Activated naive CD8-positive, alpha-beta T cell treated with anti-CD3 and anti-CD28 coated beads for 36 hours (primary cell): ENCODE measurements at regions not wholly inside any gene's neighbourhood (a gene's known extent, or its start where the extent isn't known, plus 50 kb on each side); places are given as distances from the start of the nearest gene placed in this dataset.
A peak's percentile ranks its signal among the peaks of the same experiment; 100 is the strongest.

ENCODE experiments used
- DNase-seq: peaks from one replicate; pipeline ENCODE4 v3.0.0; 2021
- H3K27ac Mint-ChIP-seq: one replicate; pipeline ENCODE4 v1.8.0; 2022; ENCODE audit warnings: mild to moderate bottlenecking, moderate library complexity, mixed read lengths
- H3K27me3 Mint-ChIP-seq: one replicate; pipeline ENCODE4 v1.8.0; 2022; ENCODE audit warnings: mild to moderate bottlenecking, mixed read lengths
- H3K36me3 Mint-ChIP-seq: one replicate; pipeline ENCODE4 v1.8.0; 2021; ENCODE audit warnings: mild to moderate bottlenecking, mixed read lengths
- H3K4me1 Mint-ChIP-seq: one replicate; pipeline ENCODE4 v1.8.0; 2021; ENCODE audit warnings: mixed read lengths
- H3K4me3 Mint-ChIP-seq: one replicate; pipeline ENCODE4 v1.8.0; 2022; ENCODE audit warnings: mild to moderate bottlenecking, moderate library complexity, mixed read lengths
- H3K9me3 Mint-ChIP-seq: one replicate; pipeline ENCODE4 v1.8.0; 2022; ENCODE audit warnings: mixed read lengths

DNA sequence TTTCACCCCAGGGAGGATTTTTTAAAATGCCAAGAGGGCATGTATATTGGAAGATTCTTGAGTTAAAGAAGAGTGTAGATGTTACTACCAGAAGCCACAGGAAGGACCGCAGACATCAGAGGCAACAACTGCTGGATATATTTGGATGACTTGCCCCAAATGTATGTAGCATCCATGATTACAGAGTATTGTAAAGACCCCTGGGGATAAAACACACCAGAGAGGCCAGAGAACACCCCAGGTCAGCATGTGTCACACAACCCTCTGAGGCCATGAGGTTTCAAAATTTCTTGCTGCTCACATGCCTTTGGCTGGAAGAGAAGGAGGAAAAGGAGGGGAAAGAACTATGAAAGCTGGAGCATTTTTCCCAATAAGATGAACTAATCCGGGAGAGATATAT, 108.0 kb upstream of the LSM8 start:
- Mint-ChIP-seq H3K36me3 (no peaks in the 10 kb centered on the region), H3K4me1 (peaks cover 4% of the 10 kb centered on the region), H3K27me3 (peaks cover 20% of the 10 kb centered on the region), H3K4me3 (no peak overlapping the region), H3K27ac (no peak overlapping the region), H3K9me3 (peaks cover 2% of the 10 kb centered on the region)
- no peak for DNase-seq

DNA sequence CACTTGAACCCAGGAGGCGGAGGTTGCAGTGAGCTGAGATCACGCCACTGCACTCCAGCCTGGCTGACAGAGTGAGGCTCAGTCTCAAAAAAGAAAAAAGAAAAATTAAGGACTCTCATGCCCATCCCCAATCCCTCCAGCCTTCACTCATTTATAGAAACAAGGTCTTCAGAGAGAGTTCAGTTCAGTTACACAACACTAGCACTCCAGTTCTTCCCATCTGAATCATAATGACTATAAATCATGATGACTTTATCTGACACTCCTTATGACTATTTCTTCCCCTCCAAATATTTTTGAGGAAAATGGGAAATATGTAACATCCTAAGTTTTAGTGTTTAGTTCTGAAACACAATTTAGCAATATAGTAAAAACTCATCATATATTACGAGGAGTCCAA, 107.4 kb upstream of the LSM8 start:
- H3K36me3 Mint-ChIP-seq: no peaks in the 10 kb centered on the region
- H3K9me3 Mint-ChIP-seq: peaks cover 6% of the 10 kb centered on the region
- peaks cover 5% of the 10 kb centered on the region for H3K4me1 Mint-ChIP-seq
- H3K27ac Mint-ChIP-seq: no peak overlapping the region
- DNase-seq: no peak
- peaks cover 25% of the 10 kb centered on the region for H3K27me3 Mint-ChIP-seq
- no peak overlapping the region for H3K4me3 Mint-ChIP-seq

DNA sequence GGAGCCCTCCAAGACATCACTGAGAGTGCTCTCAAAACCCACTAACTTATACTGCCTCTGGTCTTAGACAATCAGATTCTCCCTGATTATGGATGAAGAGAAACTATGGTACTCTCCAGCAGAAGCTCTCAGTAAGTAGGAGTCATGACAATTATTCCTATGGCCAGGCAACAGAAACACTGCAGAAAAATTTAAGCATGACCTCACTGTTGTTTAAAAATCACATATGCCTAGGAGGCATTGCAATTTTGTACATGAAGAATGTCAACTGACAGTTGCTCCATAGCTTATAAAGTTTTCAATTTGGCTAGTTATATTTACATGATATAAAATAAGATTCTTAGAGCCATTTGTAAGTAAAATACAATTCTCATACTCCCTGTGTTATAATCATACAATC, 105.9 kb upstream of the LSM8 start:
- Mint-ChIP-seq H3K27me3 (peaks cover 23% of the 10 kb centered on the region), H3K4me1 (peaks cover 5% of the 10 kb centered on the region), H3K27ac (no peak overlapping the region), H3K4me3 (no peak overlapping the region), H3K36me3 (no peaks in the 10 kb centered on the region), H3K9me3 (peaks cover 6% of the 10 kb centered on the region)
- DNase-seq: no peak

DNA sequence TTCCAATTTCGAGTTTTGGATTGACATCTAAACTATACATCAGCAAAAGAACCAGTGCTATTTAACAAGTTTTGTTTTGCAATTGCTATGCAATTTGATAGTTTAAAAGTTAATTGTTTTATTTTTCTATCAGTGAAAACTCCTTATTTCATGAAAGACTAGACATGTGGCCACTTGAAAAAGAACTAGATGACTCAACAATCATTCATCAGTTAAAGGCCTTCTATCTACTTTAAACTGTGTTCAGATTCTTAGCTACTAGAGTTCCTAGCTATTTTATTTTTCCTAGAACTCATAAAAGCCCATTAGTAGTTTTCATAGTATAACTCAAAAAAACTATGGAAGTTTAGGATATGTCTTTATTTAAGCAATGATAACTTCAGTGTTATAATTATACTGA, 104.6 kb upstream of the LSM8 start:
- Mint-ChIP-seq H3K9me3 (peaks cover 6% of the 10 kb centered on the region), H3K27me3 (peaks cover 22% of the 10 kb centered on the region), H3K36me3 (no peaks in the 10 kb centered on the region), H3K4me3 (no peak overlapping the region), H3K27ac (no peak overlapping the region), H3K4me1 (peaks cover 5% of the 10 kb centered on the region)
- DNase-seq: no peak

DNA sequence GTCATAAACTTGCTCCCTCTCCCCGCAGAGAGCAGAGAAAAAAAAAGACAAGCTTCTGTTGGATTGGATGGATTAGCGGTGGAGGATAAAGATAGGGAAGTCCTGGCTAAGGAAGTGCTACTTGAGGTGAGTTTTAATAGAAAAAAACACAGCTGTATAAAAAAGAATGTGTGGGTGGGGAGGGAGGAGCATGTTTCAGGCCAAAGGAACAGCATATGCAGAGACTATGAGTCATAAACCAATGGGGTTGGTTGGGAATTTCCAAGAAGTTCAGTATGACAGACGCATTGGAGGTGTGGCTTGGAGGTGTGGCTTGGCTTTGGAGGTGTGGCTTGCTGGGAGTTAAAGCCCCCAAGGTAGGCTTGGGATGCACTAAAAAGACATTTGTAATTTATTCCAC, 103.0 kb upstream of the LSM8 start:
- peaks cover 5% of the 10 kb centered on the region for H3K4me1 Mint-ChIP-seq
- peaks cover 6% of the 10 kb centered on the region for H3K9me3 Mint-ChIP-seq
- no peaks in the 10 kb centered on the region for H3K36me3 Mint-ChIP-seq
- DNase-seq: peak; percentile 53
- no peak overlapping the region for H3K27ac Mint-ChIP-seq
- H3K27me3 Mint-ChIP-seq: peaks cover 22% of the 10 kb centered on the region
- H3K4me3 Mint-ChIP-seq: no peak overlapping the region

DNA sequence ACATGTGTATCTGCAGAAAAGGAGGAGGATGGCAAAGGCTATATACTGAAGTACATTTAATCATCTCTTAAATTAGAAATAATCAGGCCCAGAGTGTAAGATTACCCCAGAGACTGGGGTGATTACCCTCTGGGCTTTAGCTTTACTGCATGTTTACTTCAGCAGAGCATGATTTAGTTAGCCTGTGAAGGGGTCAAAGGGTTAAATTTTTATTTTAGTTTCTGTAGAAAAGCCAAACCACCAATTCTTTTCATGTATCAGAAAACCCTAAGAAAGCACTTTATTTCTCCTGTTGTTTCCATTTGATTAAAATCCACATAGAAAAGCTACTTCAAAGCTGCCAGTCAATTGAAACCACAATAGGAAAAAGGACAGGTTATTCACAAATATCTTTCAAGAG, 101.5 kb upstream of the LSM8 start:
- Mint-ChIP-seq H3K27me3 (peaks cover 19% of the 10 kb centered on the region), H3K36me3 (no peaks in the 10 kb centered on the region), H3K4me3 (no peak overlapping the region), H3K9me3 (peaks cover 6% of the 10 kb centered on the region), H3K4me1 (peaks cover 5% of the 10 kb centered on the region), H3K27ac (no peak overlapping the region)
- no peak for DNase-seq

DNA sequence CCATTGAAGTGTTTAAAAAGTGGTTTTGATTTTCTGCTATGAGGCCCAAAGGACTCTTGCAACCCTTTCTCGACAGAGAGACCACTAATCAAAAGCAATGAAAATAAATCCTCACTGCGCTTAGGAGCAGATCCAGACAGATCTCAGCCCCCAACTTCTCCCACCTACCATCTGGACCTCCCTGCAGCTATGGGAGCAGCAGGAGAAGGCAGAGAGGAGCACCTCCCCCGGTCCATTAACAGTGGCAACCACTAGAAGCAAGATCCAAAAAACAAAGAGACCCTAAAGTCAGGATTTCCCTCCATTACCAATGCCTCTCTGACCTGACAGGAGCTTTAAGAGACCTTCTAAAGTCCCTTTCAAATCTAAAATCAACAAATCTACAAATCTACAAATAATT, 99.0 kb upstream of the LSM8 start:
- H3K9me3 Mint-ChIP-seq: peaks cover 6% of the 10 kb centered on the region
- DNase-seq: no peak
- no peak overlapping the region for H3K4me3 Mint-ChIP-seq
- peaks cover 5% of the 10 kb centered on the region for H3K4me1 Mint-ChIP-seq
- H3K27me3 Mint-ChIP-seq: peaks cover 17% of the 10 kb centered on the region
- no peaks in the 10 kb centered on the region for H3K36me3 Mint-ChIP-seq
- no peak overlapping the region for H3K27ac Mint-ChIP-seq

DNA sequence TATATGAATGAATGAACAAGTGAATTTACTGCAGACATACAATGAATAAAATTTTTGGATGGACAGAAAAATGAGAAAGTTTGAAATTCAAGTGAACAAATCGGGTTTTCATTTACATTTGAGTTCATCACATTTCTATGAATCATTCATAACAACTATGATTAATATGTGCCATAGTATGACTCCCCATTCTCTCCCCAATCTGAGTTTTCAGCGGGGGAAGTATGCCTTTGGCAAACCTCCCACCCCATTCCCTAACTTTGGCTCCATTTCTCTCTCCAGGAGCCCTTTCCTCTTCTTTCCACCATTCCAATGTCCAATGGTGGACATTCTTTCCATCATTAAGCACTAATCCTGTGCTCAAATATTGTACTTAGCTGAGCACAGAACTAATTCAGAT, 96.8 kb upstream of the LSM8 start:
- peaks cover 12% of the 10 kb centered on the region for H3K27me3 Mint-ChIP-seq
- no peak overlapping the region for H3K27ac Mint-ChIP-seq
- no peak overlapping the region for H3K4me3 Mint-ChIP-seq
- H3K4me1 Mint-ChIP-seq: no peaks in the 10 kb centered on the region
- no peak for DNase-seq
- no peaks in the 10 kb centered on the region for H3K9me3 Mint-ChIP-seq
- no peaks in the 10 kb centered on the region for H3K36me3 Mint-ChIP-seq

DNA sequence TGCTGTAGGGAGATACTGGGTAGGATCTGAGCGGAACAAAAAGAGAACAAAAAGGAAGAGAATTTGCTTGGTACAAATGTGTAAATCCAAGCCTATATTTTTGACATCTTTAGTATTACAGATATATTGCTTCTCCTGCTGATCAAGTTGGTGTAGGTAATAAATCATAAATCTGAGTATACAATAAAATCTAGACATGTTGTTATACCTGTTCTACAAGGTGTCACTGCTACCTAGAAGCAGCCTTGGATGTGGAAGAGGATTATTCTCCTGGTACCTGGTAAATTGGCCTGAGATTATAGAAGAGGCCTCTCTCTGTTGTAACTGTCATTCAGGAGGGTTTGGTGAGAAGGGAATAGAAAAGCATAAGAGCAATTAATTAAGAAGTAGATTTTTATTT, 89.9 kb upstream of the LSM8 start:
- Mint-ChIP-seq H3K4me1 (no peaks in the 10 kb centered on the region), H3K36me3 (no peaks in the 10 kb centered on the region), H3K9me3 (no peaks in the 10 kb centered on the region), H3K27me3 (peaks cover 5% of the 10 kb centered on the region), H3K4me3 (no peak overlapping the region), H3K27ac (no peak overlapping the region)
- DNase-seq: no peak

DNA sequence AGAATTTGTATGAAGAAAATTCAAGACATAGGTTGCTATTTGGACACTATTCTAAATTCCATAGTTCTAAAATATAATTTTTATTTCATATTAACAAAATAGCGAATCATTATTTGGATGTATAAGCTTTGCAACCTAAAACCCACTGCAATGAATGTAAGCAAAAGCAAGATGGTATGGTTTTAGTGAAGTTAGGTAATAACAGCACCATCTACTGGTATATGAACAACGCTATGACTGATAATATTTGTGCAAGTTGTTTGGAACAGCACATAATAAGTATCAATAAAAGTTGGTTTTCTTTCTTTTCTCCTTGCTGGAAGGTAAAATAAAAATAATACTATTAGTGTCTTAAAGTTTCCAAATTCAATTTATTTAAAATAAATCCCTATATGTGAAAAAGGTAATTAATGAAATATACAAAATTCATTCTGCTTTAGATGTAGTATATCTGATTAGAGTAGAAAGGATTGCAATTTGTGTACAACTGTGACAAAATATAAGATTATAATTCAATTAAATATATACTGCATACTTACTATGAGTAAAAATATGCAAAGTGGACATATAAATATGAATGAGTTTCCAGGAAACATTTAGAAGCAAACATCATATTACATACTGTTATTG, 79.0 kb upstream of the LSM8 start:
- H3K36me3 Mint-ChIP-seq: no peaks in the 10 kb centered on the region
- no peak for DNase-seq
- H3K4me3 Mint-ChIP-seq: no peak overlapping the region
- H3K9me3 Mint-ChIP-seq: no peaks in the 10 kb centered on the region
- no peak overlapping the region for H3K27ac Mint-ChIP-seq
- H3K4me1 Mint-ChIP-seq: no peaks in the 10 kb centered on the region
- H3K27me3 Mint-ChIP-seq: peaks cover 11% of the 10 kb centered on the region

DNA sequence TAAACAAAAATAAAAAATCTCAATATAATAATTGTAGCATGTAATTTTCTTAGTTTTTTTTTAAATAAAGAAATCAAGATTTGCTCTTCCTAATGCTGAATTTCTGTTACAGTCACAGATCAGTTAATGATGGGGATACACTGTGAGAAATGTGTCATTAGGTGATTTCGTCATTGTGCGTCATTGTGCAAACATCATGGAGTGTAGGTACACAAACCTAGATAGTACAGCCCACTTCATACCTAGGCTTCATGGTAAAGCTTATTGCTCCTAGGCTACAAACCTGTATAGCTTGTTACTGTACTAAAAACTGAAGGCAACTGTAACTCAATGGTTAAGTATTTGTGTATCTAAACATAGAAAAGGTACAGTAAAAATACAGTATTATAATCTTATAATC, 74.4 kb upstream of the LSM8 start:
- H3K27ac Mint-ChIP-seq: no peak overlapping the region
- H3K9me3 Mint-ChIP-seq: peaks cover 2% of the 10 kb centered on the region
- no peak overlapping the region for H3K4me3 Mint-ChIP-seq
- no peak for DNase-seq
- no peaks in the 10 kb centered on the region for H3K4me1 Mint-ChIP-seq
- no peaks in the 10 kb centered on the region for H3K36me3 Mint-ChIP-seq
- peaks cover 5% of the 10 kb centered on the region for H3K27me3 Mint-ChIP-seq

DNA sequence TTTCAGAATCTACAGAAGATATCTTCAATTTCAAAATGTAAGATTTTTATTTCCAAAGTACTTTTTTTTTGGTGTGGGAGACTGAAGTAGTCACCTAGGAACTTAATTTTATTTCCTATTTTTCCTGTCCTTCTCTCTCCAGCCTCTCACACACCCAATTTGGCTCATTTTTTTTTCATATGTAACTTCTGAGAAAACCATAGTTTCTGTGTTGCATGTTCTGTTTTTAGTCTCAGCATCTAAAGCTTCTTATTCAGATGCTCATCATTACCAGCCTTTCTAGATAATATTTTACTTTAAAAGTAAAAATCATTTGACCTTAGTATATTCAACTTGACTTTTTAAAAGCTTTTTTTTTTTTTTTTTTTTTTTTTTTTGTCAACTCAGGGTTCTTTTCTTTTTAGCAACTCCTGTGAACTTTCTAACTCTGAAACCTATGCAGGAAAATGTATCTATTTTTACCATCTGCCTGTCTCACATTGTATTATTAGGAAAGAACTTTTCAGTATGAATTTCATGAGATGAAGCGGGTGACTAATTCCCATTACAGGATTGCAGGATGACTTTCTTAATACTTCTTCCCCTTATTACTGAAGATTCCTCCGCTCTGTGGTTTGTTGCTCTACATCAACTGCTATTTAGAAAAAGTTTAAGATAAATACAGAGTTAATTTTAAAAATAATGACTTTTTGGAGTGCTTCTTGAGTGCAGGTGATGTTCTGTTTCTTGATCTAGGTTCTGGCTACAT, 73.6 kb upstream of the LSM8 start:
- no peak overlapping the region for H3K27ac Mint-ChIP-seq
- H3K27me3 Mint-ChIP-seq: peaks cover 5% of the 10 kb centered on the region
- H3K9me3 Mint-ChIP-seq: peaks cover 2% of the 10 kb centered on the region

DNA sequence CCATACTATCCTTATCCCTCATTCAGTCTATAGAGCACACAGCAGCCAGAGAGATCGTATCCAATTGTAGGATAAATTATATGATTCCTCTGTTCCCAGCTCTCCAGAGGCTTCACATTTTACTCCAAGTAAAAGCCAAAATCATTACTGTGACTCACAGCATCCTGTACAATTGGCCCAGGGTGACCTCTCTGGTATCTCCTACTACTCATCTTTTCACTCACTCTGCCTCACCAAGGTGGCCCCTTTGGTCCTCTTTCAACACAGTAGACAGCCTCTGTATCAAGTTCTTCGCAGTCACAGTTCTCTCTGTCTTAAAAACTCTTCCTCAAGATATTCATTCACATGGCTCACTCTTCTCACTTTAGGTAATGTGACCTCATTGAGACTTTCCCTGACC, 72.6 kb upstream of the LSM8 start:
- H3K27ac Mint-ChIP-seq: no peak overlapping the region
- no peak overlapping the region for H3K4me3 Mint-ChIP-seq
- no peaks in the 10 kb centered on the region for H3K36me3 Mint-ChIP-seq
- peaks cover 5% of the 10 kb centered on the region for H3K27me3 Mint-ChIP-seq
- DNase-seq: no peak
- H3K4me1 Mint-ChIP-seq: no peaks in the 10 kb centered on the region
- H3K9me3 Mint-ChIP-seq: peaks cover 2% of the 10 kb centered on the region

More for the DNA sequence above, 73.6 kb upstream of the LSM8 start:
- Mint-ChIP-seq H3K4me1 (no peaks in the 10 kb centered on the region), H3K4me3 (no peak overlapping the region), H3K36me3 (no peaks in the 10 kb centered on the region)
- DNase-seq: no peak

DNA sequence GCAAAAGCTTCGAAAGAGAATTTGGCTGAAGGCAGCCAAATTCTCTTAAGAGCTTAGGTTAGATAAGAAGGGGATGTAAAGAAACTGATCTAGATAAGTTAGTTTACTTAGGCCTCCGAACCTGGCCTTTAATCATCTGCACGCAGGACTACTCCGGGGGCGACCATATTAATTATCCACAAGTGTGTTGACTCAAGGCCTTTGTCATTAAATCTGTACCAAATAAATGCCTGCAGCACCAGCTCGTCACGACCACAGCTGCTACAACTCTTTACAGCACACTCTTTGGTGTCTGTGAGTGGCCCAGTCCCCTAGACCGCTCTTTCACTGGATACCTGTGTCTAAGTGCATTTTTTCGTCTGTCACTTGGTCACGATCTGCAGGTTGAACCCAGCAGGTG, 69.8 kb upstream of the LSM8 start:
- H3K27ac Mint-ChIP-seq: no peak overlapping the region
- no peaks in the 10 kb centered on the region for H3K36me3 Mint-ChIP-seq
- H3K4me1 Mint-ChIP-seq: no peaks in the 10 kb centered on the region
- peaks cover 13% of the 10 kb centered on the region for H3K9me3 Mint-ChIP-seq
- no peak for DNase-seq
- no peak overlapping the region for H3K4me3 Mint-ChIP-seq
- peaks cover 5% of the 10 kb centered on the region for H3K27me3 Mint-ChIP-seq

DNA sequence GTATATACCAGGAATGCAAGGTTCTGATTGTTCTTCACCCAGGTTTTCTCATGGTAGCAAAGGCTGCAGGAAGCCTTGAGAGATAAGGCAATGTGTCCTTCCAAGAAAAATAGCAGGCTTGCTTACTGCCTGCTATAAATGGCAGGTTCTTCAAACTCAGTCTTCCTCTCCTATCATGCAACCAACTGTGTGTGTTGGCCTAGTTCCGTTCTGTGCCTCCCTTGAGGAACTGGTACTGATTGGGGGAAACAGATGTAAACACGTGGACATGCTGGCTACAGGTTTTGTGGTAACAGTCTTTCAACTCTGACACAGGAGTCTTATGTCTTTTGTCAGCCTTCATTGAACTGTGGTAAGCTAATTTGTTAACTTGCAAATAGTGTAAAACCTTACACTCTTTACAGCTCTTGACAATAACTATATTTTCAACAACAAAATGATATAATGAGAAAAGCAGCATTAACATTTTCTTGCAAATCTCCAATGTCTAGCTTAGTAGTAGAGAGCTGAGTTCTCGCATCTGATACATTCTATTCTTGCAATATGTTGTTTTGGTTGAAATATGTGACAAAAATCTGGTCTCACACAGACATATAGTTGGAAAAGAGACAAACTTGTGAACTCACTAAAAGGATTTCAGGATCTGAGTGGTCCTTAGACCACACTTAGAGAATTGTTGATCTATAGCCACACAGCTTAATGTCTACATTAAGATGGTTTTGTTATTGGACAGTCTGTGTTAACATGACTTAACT, 54.7 kb upstream of the LSM8 start:
- Mint-ChIP-seq H3K4me3 (no peak overlapping the region), H3K9me3 (peaks cover 7% of the 10 kb centered on the region), H3K27ac (no peak overlapping the region), H3K4me1 (peaks cover 2% of the 10 kb centered on the region), H3K36me3 (peaks cover 2% of the 10 kb centered on the region), H3K27me3 (peaks cover 4% of the 10 kb centered on the region)
- DNase-seq: no peak
